ENCODE measurements at regions not wholly inside any gene's neighbourhood (a gene's known extent, or its start where the extent isn't known, plus 50 kb on each side); places are given as distances from the start of the nearest gene placed in this dataset.

GRCh38 chr20:52425701-52426100 is 234.1 kb upstream of the ZFP64 start:
- no peak for TF ChIP-seq EZH2 (IDR thresholded peaks at IDR 0.05)
- no peak for TF ChIP-seq REST (IDR thresholded peaks at IDR 0.05; ENCODE audit: low read depth)
- TF ChIP-seq POLR2A (IDR thresholded peaks at IDR 0.05; ENCODE audit: borderline replicate concordance, extremely low read depth, insufficient read depth, insufficient read length) = no peak
- TF ChIP-seq CTCF (IDR thresholded peaks at IDR 0.05 in 2 of 3, conservative IDR thresholded peaks at IDR 0.05 in 1 of 3; ENCODE audit: borderline replicate concordance in 1 of 3, insufficient read depth in 1 of 3, low read depth in 2 of 3, low read length in 2 of 3) = no peak
- no peak for TF ChIP-seq ELF1 (IDR thresholded peaks at IDR 0.05; ENCODE audit: borderline replicate concordance, low read depth)
- TF ChIP-seq ZNF274 (IDR thresholded peaks at IDR 0.05; ENCODE audit: low read depth, low read length) = no peak
- TF ChIP-seq YY1 (IDR thresholded peaks at IDR 0.05; ENCODE audit: extremely low read depth, insufficient replicate concordance, low read depth, low read length) = no peak
- TF ChIP-seq SP1 (IDR thresholded peaks at IDR 0.05; ENCODE audit: low read depth) = no peak
- TF ChIP-seq MAX (IDR thresholded peaks at IDR 0.05) = no peak

Measured in HCT116 (cell line).